Hepatocyte (in vitro differentiated cells): ENCODE measurements at regions not wholly inside any gene's neighbourhood (a gene's known extent, or its start where the extent isn't known, plus 50 kb on each side); places are given as distances from the start of the nearest gene placed in this dataset.
"Not testable (repeated sequence)": the region's sequence is repeated elsewhere in the genome, so short reads cannot be mapped to it uniquely, and the experiment has no call there.

Source experiments
- EZH2 ChIP-seq: fragments of 200-600 bp; sonication (generic); IDR thresholded peaks from 2 replicates; pipeline ENCODE4 v1.6.1; 2016; ENCODE audit warnings: antibody characterized with exemption, mild to moderate bottlenecking, borderline replicate concordance
- EZH2phosphoT487 ChIP-seq: fragments of 200-600 bp; sonication (generic); IDR thresholded peaks from one replicate; pipeline ENCODE4 v1.6.1; 2018; ENCODE audit warnings: antibody characterized with exemption, mild to moderate bottlenecking, low read depth, moderate library complexity; ENCODE audit not compliant: unreplicated experiment, severe bottlenecking
- TF ChIP-seq, protein P1 (sequence below): fragments of 200-600 bp; sonication (generic); IDR thresholded peaks from 2 replicates; pipeline ENCODE4 v1.5.1; 2016; ENCODE audit warnings: antibody characterized with exemption, mild to moderate bottlenecking; ENCODE audit not compliant: poor library complexity

DNA sequence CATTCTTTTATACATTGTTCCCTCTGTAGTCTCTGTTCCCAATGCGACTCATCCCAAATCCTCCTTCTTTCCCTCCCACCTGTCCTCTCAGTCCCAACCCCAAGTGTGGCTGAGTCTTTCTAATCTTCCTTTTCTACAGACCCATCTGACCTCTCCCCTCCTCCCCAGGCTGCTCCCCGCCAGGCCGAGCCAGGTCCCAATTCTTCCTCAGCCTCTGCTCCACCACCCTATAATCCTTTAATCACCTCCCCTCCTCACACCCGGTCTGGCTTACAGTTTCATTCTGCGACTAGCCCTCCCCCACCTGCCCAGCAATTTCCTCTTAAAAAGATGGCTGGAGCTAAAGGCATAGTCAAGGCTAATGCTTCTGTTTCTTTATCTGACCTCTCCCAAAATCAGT, 130.6 kb downstream of the RAB38 start:
- TF ChIP-seq, protein P1, sequence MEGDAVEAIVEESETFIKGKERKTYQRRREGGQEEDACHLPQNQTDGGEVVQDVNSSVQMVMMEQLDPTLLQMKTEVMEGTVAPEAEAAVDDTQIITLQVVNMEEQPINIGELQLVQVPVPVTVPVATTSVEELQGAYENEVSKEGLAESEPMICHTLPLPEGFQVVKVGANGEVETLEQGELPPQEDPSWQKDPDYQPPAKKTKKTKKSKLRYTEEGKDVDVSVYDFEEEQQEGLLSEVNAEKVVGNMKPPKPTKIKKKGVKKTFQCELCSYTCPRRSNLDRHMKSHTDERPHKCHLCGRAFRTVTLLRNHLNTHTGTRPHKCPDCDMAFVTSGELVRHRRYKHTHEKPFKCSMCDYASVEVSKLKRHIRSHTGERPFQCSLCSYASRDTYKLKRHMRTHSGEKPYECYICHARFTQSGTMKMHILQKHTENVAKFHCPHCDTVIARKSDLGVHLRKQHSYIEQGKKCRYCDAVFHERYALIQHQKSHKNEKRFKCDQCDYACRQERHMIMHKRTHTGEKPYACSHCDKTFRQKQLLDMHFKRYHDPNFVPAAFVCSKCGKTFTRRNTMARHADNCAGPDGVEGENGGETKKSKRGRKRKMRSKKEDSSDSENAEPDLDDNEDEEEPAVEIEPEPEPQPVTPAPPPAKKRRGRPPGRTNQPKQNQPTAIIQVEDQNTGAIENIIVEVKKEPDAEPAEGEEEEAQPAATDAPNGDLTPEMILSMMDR, result not testable (repeated sequence)
- not testable (repeated sequence) for TF ChIP-seq EZH2, EZH2phosphoT487
